ENCODE measurements at regions not wholly inside any gene's neighbourhood (a gene's known extent, or its start where the extent isn't known, plus 50 kb on each side); places are given as distances from the start of the nearest gene placed in this dataset.

DNA sequence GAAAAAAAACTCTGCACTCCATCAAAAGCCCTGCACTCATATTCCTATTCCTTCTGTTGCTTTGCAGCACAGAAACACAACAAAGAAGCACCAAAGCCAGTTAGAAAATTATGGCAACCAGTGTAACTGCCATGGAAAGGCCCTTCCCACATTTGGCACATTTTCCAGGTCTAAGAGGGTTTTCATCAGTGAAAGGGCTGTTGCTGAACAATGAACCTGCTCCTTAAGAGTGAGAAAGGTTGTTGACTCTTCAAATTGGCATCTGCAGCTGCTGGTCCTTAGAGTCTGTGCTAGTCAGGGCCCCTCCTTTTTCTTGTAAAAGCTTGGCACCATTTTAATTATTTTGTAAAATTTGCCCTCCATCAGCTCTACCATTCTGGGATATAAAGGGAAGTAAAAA is 378.7 kb upstream of the KITLG start:
- no peaks in the 10 kb centered on the region for H3K27me3 ChIP-seq (ENCODE audit: control insufficient read depth, insufficient read depth, low read length)
- no peak for FAIRE-seq
- H3K36me3 ChIP-seq (ENCODE audit: control insufficient read depth, insufficient read depth, low read length), result no peaks in the 10 kb centered on the region
- no peak overlapping the region for H3K4me3 ChIP-seq (ENCODE audit: low read depth, low read length)
- no peak for DNase-seq (ENCODE audit: low read depth)
- TF ChIP-seq, protein P1, sequence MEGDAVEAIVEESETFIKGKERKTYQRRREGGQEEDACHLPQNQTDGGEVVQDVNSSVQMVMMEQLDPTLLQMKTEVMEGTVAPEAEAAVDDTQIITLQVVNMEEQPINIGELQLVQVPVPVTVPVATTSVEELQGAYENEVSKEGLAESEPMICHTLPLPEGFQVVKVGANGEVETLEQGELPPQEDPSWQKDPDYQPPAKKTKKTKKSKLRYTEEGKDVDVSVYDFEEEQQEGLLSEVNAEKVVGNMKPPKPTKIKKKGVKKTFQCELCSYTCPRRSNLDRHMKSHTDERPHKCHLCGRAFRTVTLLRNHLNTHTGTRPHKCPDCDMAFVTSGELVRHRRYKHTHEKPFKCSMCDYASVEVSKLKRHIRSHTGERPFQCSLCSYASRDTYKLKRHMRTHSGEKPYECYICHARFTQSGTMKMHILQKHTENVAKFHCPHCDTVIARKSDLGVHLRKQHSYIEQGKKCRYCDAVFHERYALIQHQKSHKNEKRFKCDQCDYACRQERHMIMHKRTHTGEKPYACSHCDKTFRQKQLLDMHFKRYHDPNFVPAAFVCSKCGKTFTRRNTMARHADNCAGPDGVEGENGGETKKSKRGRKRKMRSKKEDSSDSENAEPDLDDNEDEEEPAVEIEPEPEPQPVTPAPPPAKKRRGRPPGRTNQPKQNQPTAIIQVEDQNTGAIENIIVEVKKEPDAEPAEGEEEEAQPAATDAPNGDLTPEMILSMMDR (IDR thresholded peaks at IDR 0.05; ENCODE audit: insufficient read depth, low read length, severe bottlenecking), result no peak

- H3K4me3 ChIP-seq (ENCODE audit: low read depth, low read length), result no peak overlapping the region
- DNase-seq (ENCODE audit: low read depth) (no peak), FAIRE-seq (no peak)
- no peaks in the 10 kb centered on the region for H3K36me3 ChIP-seq (ENCODE audit: control insufficient read depth, insufficient read depth, low read length)
- TF ChIP-seq, protein P1 (IDR thresholded peaks at IDR 0.05; ENCODE audit: insufficient read depth, low read length, severe bottlenecking), result no peak
- no peaks in the 10 kb centered on the region for H3K27me3 ChIP-seq (ENCODE audit: control insufficient read depth, insufficient read depth, low read length)
Measured at GRCh38 chr12:88958153-88958552, 377.9 kb upstream of the KITLG start.

DNA sequence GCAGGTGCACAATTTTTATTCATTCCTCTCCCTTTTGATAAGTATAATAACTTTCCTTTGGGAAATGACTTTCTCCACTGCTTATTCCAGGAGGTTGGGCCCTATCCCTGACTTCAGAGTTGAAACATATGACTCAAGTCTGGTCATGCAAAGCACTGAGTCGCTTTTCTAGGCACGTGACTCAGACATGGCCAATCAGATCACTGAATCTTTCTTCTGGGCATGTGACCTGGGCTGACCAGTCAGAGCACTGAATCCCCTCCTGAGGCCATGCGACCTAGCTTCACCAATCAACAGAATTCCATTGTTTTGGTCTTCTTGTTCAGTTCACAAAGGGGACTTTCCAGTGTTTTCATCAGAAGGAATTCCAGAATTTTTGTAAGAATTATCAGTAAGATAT is 377.1 kb upstream of the KITLG start:
- FAIRE-seq (no peak), DNase-seq (ENCODE audit: low read depth) (peak; percentile 49)
- H3K4me3 ChIP-seq (ENCODE audit: low read depth, low read length), result no peak overlapping the region
- no peaks in the 10 kb centered on the region for H3K36me3 ChIP-seq (ENCODE audit: control insufficient read depth, insufficient read depth, low read length)
- TF ChIP-seq, protein P1 (IDR thresholded peaks at IDR 0.05; ENCODE audit: insufficient read depth, low read length, severe bottlenecking), result no peak
- no peaks in the 10 kb centered on the region for H3K27me3 ChIP-seq (ENCODE audit: control insufficient read depth, insufficient read depth, low read length)

DNA sequence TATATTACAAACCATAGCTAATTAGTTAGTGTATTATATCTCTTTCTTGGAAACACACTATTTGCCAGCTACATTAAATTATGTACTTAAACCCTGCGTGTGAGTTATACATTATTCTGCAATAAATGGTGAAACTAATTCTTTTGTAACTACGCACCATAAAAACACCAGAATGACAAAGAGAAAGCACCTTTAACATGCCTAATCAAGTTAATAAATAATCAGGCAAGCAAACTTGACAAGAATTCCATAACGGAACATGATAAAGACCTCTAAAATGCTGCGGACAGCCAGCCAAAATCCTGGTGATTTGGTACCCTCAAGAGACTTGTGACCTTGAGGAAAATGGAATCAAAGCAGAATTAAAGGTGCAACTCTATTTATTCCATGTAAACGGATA is 375.3 kb upstream of the KITLG start:
- Histone ChIP-seq H3K27me3 (ENCODE audit: control insufficient read depth, insufficient read depth, low read length) (no peaks in the 10 kb centered on the region), H3K36me3 (ENCODE audit: control insufficient read depth, insufficient read depth, low read length) (no peaks in the 10 kb centered on the region), H3K4me3 (ENCODE audit: low read depth, low read length) (no peak overlapping the region)
- DNase-seq (ENCODE audit: low read depth), result peak; percentile 31
- no peak for FAIRE-seq
- TF ChIP-seq, protein P1 (IDR thresholded peaks at IDR 0.05; ENCODE audit: insufficient read depth, low read length, severe bottlenecking), result no peak

GRCh38 chr12:88953029-88953586 is 372.8 kb upstream of the KITLG start:
- no peak overlapping the region for H3K4me3 ChIP-seq (ENCODE audit: low read depth, low read length)
- no peaks in the 10 kb centered on the region for H3K27me3 ChIP-seq (ENCODE audit: control insufficient read depth, insufficient read depth, low read length)
- DNase-seq (ENCODE audit: low read depth) (no peak), FAIRE-seq (no peak)
- H3K36me3 ChIP-seq (ENCODE audit: control insufficient read depth, insufficient read depth, low read length), result no peaks in the 10 kb centered on the region
- TF ChIP-seq, protein P1 (IDR thresholded peaks at IDR 0.05; ENCODE audit: insufficient read depth, low read length, severe bottlenecking), result no peak

GRCh38 chr12:88952562-88952942 is 372.3 kb upstream of the KITLG start:
- DNase-seq (ENCODE audit: low read depth) (peak; percentile 64), FAIRE-seq (peak; percentile 66)
- no peak overlapping the region for H3K4me3 ChIP-seq (ENCODE audit: low read depth, low read length)
- H3K36me3 ChIP-seq (ENCODE audit: control insufficient read depth, insufficient read depth, low read length), result no peaks in the 10 kb centered on the region
- TF ChIP-seq, protein P1 (IDR thresholded peaks at IDR 0.05; ENCODE audit: insufficient read depth, low read length, severe bottlenecking), result no peak
- H3K27me3 ChIP-seq (ENCODE audit: control insufficient read depth, insufficient read depth, low read length), result no peaks in the 10 kb centered on the region
